K562 (cell line): ENCODE measurements at regions not wholly inside any gene's neighbourhood (a gene's known extent, or its start where the extent isn't known, plus 50 kb on each side); places are given as distances from the start of the nearest gene placed in this dataset.

Source experiments
- ATAC-seq: fragments of 200-7000 bp; cut with Tn5 transposase; 3 replicates; pipeline ENCODE4 v1.9.1; 2020; ENCODE audit warnings: moderate library complexity
- BruUV-seq: library from RNA; stranded (reverse); fragments of 400-500 nt; replicated peaks from 2 replicates; lab custom pipeline; 2021; lab: Mats Ljungman, UMichigan
- CTCF ChIA-PET: fragments of 300-600 bp; formaldehyde crosslinking; extraction: SDS; loops from one replicate; lab custom pipeline; 2021; ENCODE audit warnings: low intra/inter-chr PET ratio; lab: Yijun Ruan, JAX
- POLR2A ChIA-PET: fragments of 300-600, 350-650 bp; sonication (Branson Sonifier 250); formaldehyde crosslinking; extraction: SDS; loops from one replicate; lab custom pipeline; 2021; ENCODE audit warnings: antibody characterized with exemption, inconsistent platforms; lab: Yijun Ruan, JAX
- DNase-seq, 4 experiments: peaks; one replicate each; pipeline versions ENCODE4 v3.0.0 to v3.0.0-alpha.2; 2011 to 2018; ENCODE audit warnings: low spot score in 3 of 4, mixed read lengths in 3 of 4; ENCODE audit errors: extremely low read depth in 1 of 4
- FAIRE-seq: peaks from 2 replicates; lab custom pipeline; 2011; peaks lifted over from hg19 to GRCh38; lab: Jason Lieb, UNC
- H2AFZ ChIP-seq: 2 replicates; pipeline ENCODE4 v1.6.0; 2011; ENCODE audit warnings: low read depth, low read length, control low read depth, inconsistent platforms
- H3K27ac ChIP-seq: fragments of 200-600 bp; 3 replicates; pipeline ENCODE4 v1.8.0; 2011; ENCODE audit warnings: low read depth, mild to moderate bottlenecking, control low read depth, inconsistent platforms, low read length, moderate library complexity, mixed read lengths; ENCODE audit errors: extremely low read depth
- H3K27me3 ChIP-seq, 2 experiments: fragments of 300-600 bp in 1 of 2; 2 replicates in 1 of 2; 3 replicates in 1 of 2; pipeline versions ENCODE4 v1.6.0 to v1.8.0; 2011; ENCODE audit warnings: inconsistent platforms in 2 of 2, low read length in 2 of 2, mild to moderate bottlenecking in 1 of 2, mixed read lengths in 1 of 2, moderate library complexity in 1 of 2; ENCODE audit not compliant: control insufficient read depth in 2 of 2, insufficient read depth in 2 of 2
- H3K36me3 ChIP-seq: fragments of 300-600 bp; 3 replicates; pipeline ENCODE4 v1.8.0; 2011; ENCODE audit warnings: mild to moderate bottlenecking, low read length, inconsistent platforms; ENCODE audit not compliant: control insufficient read depth, insufficient read depth
- H3K4me1 ChIP-seq, 2 experiments: fragments of 200-600 bp in 1 of 2; replicated peaks in 1 of 2; 2 replicates in 1 of 2; 3 replicates in 1 of 2; pipeline versions ENCODE4 v1.5.1 to v1.8.0; 2011; ENCODE audit warnings: inconsistent platforms in 2 of 2, low read length in 2 of 2, mild to moderate bottlenecking in 1 of 2, mixed read lengths in 1 of 2, moderate library complexity in 1 of 2; ENCODE audit not compliant: control insufficient read depth in 2 of 2, insufficient read depth in 2 of 2
- H3K4me2 ChIP-seq: 2 replicates; pipeline ENCODE4 v1.6.1; 2011; ENCODE audit warnings: low read length, control low read depth, inconsistent platforms, mixed read lengths; ENCODE audit not compliant: insufficient read depth
- H3K4me3 ChIP-seq: fragments of 200-600 bp; sonication (generic), shearing (Covaris generic); 2 replicates; pipeline ENCODE4 v1.5.1; 2016; ENCODE audit warnings: control low read depth, inconsistent platforms
- H3K79me2 ChIP-seq: fragments of 200-600 bp; 3 replicates; pipeline ENCODE4 v1.8.0; 2011; ENCODE audit warnings: low read length, inconsistent platforms; ENCODE audit not compliant: control insufficient read depth, insufficient read depth
- H3K9ac ChIP-seq, 2 experiments: 2 replicates each; pipeline versions ENCODE4 v1.6.0 to v1.6.1; 2011; ENCODE audit warnings: low read depth in 2 of 2, low read length in 2 of 2, control low read depth in 1 of 2, inconsistent platforms in 1 of 2, mild to moderate bottlenecking in 1 of 2, mixed read lengths in 1 of 2; ENCODE audit not compliant: insufficient read depth in 1 of 2
- H3K9me1 ChIP-seq: one replicate; pipeline ENCODE4 v1.6.0; 2011; ENCODE audit warnings: inconsistent platforms, mild to moderate bottlenecking, low read length, moderate library complexity; ENCODE audit not compliant: control insufficient read depth, insufficient read depth
- H3K9me3 ChIP-seq: replicated peaks from 2 replicates; pipeline ENCODE4 v1.5.1; 2011; ENCODE audit warnings: low read depth, low read length, inconsistent platforms; ENCODE audit not compliant: control insufficient read depth, insufficient read depth
- H4K20me1 ChIP-seq: replicated peaks from 2 replicates; pipeline ENCODE4 v1.6.1; 2011; ENCODE audit warnings: low read length, inconsistent platforms, mixed read lengths; ENCODE audit not compliant: control insufficient read depth, insufficient read depth
- ARHGAP35 ChIP-seq: fragments of 450-650 bp; IDR thresholded peaks from 2 replicates; pipeline ENCODE4 v1.6.1; 2018; ENCODE audit not compliant: partially characterized antibody
- CEBPG ChIP-seq, 3 experiments: fragments of 200-800 bp in 1 of 3; sonication (Bioruptor generic) in 1 of 3; sonication (generic) in 1 of 3; formaldehyde crosslinking in 1 of 3; IDR thresholded peaks in 2 of 3; conservative IDR thresholded peaks in 1 of 3; 2 replicates each; pipeline versions ENCODE4 v1.6.1 to v1.8.0; 2016 to 2022; ENCODE audit warnings: missing compliant biosample characterization in 2 of 3, missing genetic modification characterization in 2 of 3, mild to moderate bottlenecking in 1 of 3, missing genetic modification reagents in 1 of 3
- GATA2 ChIP-seq: sonication (generic); formaldehyde crosslinking; IDR thresholded peaks from 2 replicates; pipeline ENCODE4 v1.4.0; 2020; ENCODE audit warnings: mild to moderate bottlenecking, missing genetic modification reagents
- HDAC6 ChIP-seq: IDR thresholded peaks from 2 replicates; pipeline ENCODE4 v1.6.1; 2012; ENCODE audit warnings: low read depth, mild to moderate bottlenecking, control low read depth, inconsistent platforms, low read length, moderate library complexity
- PYGO2 ChIP-seq: fragments of 450-650 bp; IDR thresholded peaks from 2 replicates; pipeline ENCODE4 v1.6.1; 2016; ENCODE audit warnings: mild to moderate bottlenecking, missing genetic modification characterization, moderate library complexity, missing compliant biosample characterization
- RAD21 ChIP-seq, 2 experiments: fragments of 250-450 bp in 1 of 2; fragments of 450-650 bp in 1 of 2; sonication (Bioruptor Pico) in 1 of 2; formaldehyde crosslinking in 1 of 2; IDR thresholded peaks in 1 of 2; conservative IDR thresholded peaks in 1 of 2; 2 replicates each; pipeline versions ENCODE4 v1.4.0 to v1.8.0; 2020 to 2022; ENCODE audit warnings: mild to moderate bottlenecking in 2 of 2, moderate library complexity in 1 of 2
- THRAP3 ChIP-seq: fragments of 450-650 bp; IDR thresholded peaks from 2 replicates; pipeline ENCODE4 v1.6.1; 2016; ENCODE audit warnings: mild to moderate bottlenecking, inconsistent platforms, borderline replicate concordance
- WHSC1 ChIP-seq: IDR thresholded peaks from one replicate; pipeline ENCODE4 v1.6.1; 2012; ENCODE audit warnings: low read length, control low read depth, inconsistent platforms
- ZEB2 ChIP-seq: fragments of 450-650 bp; IDR thresholded peaks from 2 replicates; pipeline ENCODE4 v1.6.1; 2016
- WGBS: fragments of 100-300 bp; shearing (Covaris generic); methylation state at CpG from one replicate; pipeline ENCODE4 v1.1.6; 2016; ENCODE audit warnings: low coverage, mixed read lengths; ENCODE audit not compliant: insufficient coverage; ENCODE audit errors: missing lambda C conversion rate; 5-methylcytosine and 5-hydroxymethylcytosine counted together
- in situ Hi-C: fragments of 300-500 bp; cut with MboI; formaldehyde crosslinking; loops from 4 replicates; pipeline ENCODE4 v1.15.0; 2018; ENCODE audit warnings: inconsistent platforms, mixed read lengths
- intact Hi-C: fragments of 100-400 bp; cut with micrococcal nuclease; formaldehyde crosslinking; loops from 2 replicates; pipeline ENCODE4 v1.14.2; 2022
- TF ChIP-seq, protein P1 (sequence below): sonication (generic); formaldehyde crosslinking; IDR thresholded peaks from 2 replicates; pipeline ENCODE4 v1.8.0; 2022; ENCODE audit warnings: missing genetic modification reagents, mild to moderate bottlenecking, borderline replicate concordance
- TF ChIP-seq, protein P2 (sequence below): sonication (generic); formaldehyde crosslinking; IDR thresholded peaks from 2 replicates; pipeline ENCODE4 v1.8.1; 2023; ENCODE audit warnings: mild to moderate bottlenecking, missing genetic modification reagents
- TF ChIP-seq, protein P3 (sequence below), 3 experiments: IDR thresholded peaks in 2 of 3; conservative IDR thresholded peaks in 1 of 3; 2 replicates each; pipeline ENCODE4 v1.5.1; 2011 to 2012; ENCODE audit warnings: low read length in 3 of 3, mild to moderate bottlenecking in 3 of 3, control low read depth in 2 of 3, improper control_type of control experiment in 1 of 3, inconsistent platforms in 1 of 3, low read depth in 1 of 3, mixed read lengths in 1 of 3, moderate library complexity in 1 of 3; ENCODE audit not compliant: insufficient read depth in 2 of 3
- TF ChIP-seq, protein P4 (sequence below), 2 experiments: fragments of 200-800 bp in 1 of 2; sonication (Bioruptor generic) in 1 of 2; sonication (generic) in 1 of 2; formaldehyde crosslinking in 1 of 2; IDR thresholded peaks in 1 of 2; conservative IDR thresholded peaks in 1 of 2; 2 replicates each; pipeline versions ENCODE4 v1.5.0 to v1.6.1; 2016 to 2020; ENCODE audit warnings: missing compliant biosample characterization in 1 of 2, missing genetic modification characterization in 1 of 2, missing genetic modification reagents in 1 of 2

DNA sequence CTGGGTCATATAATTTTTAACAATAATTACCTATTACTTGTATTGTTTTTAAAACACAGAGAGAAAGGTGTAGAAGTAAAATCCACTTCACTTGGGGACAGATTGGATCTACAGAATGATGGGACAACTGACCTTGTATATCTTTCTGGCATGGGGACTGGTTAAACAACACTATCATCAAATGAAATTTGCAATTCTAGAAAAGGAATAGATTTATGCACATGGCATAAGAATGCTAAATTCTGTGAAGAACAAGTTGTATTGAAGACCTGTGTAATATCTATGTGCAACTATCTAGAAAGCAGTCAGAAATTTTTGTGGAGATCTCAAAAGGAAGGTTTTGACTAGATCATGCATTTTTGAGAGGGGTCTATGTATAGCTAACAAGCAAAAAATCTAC lies 106.3 kb upstream of the BMP5 start (continued):
- TF ChIP-seq ZEB2: no peak
- TF ChIP-seq, protein P1, sequence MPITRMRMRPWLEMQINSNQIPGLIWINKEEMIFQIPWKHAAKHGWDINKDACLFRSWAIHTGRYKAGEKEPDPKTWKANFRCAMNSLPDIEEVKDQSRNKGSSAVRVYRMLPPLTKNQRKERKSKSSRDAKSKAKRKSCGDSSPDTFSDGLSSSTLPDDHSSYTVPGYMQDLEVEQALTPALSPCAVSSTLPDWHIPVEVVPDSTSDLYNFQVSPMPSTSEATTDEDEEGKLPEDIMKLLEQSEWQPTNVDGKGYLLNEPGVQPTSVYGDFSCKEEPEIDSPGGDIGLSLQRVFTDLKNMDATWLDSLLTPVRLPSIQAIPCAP (CRISPR knock-in tag): no peak
- no peak for TF ChIP-seq ARHGAP35
- TF ChIP-seq PYGO2 (tag): no peak
- no peak for TF ChIP-seq CEBPG (CRISPR knock-in tag; IDR thresholded peaks at IDR 0.05)
- TF ChIP-seq CEBPG (tag; conservative IDR thresholded peaks at IDR 0.05 in 1 of 2, IDR thresholded peaks at IDR 0.05 in 1 of 2): no peak

DNA sequence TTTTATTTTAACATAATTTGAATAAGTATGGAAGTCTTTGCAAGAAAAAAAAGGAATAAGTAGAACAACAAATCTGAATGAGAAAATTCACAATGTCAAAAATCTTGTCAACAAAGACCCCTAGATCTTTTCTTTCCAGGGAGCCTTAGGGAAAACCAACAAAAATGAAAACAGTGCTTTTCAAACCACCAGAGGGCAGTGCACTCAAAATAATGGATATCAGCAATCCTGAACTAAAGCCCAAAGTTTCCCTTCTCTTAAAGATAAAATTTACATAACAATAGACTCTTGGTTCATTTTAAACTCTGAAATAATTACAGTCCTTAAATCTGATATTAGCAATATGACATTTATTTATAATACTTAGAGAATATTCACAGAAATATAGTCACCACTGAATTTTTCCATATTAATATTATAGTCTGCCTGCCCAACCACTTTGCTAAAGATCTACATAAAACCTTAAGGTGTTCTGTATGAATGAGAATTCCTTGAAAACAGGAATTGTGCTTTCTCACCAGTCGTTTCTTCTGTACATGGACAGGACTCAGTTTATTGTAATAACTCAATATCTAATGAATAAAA lies 105.3 kb upstream of the BMP5 start:
- DNase-seq (no peak), ATAC-seq (no peak), FAIRE-seq (no peak)
- Histone ChIP-seq H4K20me1 (no peaks in the 10 kb centered on the region), H3K9me1 (no peaks in the 10 kb centered on the region), H3K79me2 (no peaks in the 10 kb centered on the region), H3K4me3 (no peak overlapping the region), H3K27ac (no peak overlapping the region), H3K4me1 (no peaks in the 10 kb centered on the region), H3K27me3 (no peaks in the 10 kb centered on the region), H3K4me2 (no peak overlapping the region), H3K9ac (no peak overlapping the region), H3K9me3 (no peaks in the 10 kb centered on the region), H3K36me3 (no peaks in the 10 kb centered on the region), H2AFZ (no peak overlapping the region)
- ChIA-PET CTCF (no interaction called here), POLR2A (no interaction called here)
- no CpG with 5 or more reads among the region's 1 CpG for WGBS
- no TSS peak for BruUV-seq
- intact Hi-C loops: no loop called here
- in situ Hi-C loops: no loop called here
- TF ChIP-seq HDAC6: no peak
- TF ChIP-seq WHSC1: no peak
- TF ChIP-seq, protein P2, sequence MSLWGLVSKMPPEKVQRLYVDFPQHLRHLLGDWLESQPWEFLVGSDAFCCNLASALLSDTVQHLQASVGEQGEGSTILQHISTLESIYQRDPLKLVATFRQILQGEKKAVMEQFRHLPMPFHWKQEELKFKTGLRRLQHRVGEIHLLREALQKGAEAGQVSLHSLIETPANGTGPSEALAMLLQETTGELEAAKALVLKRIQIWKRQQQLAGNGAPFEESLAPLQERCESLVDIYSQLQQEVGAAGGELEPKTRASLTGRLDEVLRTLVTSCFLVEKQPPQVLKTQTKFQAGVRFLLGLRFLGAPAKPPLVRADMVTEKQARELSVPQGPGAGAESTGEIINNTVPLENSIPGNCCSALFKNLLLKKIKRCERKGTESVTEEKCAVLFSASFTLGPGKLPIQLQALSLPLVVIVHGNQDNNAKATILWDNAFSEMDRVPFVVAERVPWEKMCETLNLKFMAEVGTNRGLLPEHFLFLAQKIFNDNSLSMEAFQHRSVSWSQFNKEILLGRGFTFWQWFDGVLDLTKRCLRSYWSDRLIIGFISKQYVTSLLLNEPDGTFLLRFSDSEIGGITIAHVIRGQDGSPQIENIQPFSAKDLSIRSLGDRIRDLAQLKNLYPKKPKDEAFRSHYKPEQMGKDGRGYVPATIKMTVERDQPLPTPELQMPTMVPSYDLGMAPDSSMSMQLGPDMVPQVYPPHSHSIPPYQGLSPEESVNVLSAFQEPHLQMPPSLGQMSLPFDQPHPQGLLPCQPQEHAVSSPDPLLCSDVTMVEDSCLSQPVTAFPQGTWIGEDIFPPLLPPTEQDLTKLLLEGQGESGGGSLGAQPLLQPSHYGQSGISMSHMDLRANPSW (CRISPR knock-in tag): no peak
- TF ChIP-seq, protein P3, sequence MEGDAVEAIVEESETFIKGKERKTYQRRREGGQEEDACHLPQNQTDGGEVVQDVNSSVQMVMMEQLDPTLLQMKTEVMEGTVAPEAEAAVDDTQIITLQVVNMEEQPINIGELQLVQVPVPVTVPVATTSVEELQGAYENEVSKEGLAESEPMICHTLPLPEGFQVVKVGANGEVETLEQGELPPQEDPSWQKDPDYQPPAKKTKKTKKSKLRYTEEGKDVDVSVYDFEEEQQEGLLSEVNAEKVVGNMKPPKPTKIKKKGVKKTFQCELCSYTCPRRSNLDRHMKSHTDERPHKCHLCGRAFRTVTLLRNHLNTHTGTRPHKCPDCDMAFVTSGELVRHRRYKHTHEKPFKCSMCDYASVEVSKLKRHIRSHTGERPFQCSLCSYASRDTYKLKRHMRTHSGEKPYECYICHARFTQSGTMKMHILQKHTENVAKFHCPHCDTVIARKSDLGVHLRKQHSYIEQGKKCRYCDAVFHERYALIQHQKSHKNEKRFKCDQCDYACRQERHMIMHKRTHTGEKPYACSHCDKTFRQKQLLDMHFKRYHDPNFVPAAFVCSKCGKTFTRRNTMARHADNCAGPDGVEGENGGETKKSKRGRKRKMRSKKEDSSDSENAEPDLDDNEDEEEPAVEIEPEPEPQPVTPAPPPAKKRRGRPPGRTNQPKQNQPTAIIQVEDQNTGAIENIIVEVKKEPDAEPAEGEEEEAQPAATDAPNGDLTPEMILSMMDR (IDR thresholded peaks at IDR 0.05 in 2 of 3, conservative IDR thresholded peaks at IDR 0.05 in 1 of 3; ENCODE audit: insufficient read depth in 2 of 3, low read depth in 1 of 3, low read length in 3 of 3): peak in 1 of 3 experiments; percentile 20; a peak in 2 of 6 replicates
- TF ChIP-seq, protein P4, sequence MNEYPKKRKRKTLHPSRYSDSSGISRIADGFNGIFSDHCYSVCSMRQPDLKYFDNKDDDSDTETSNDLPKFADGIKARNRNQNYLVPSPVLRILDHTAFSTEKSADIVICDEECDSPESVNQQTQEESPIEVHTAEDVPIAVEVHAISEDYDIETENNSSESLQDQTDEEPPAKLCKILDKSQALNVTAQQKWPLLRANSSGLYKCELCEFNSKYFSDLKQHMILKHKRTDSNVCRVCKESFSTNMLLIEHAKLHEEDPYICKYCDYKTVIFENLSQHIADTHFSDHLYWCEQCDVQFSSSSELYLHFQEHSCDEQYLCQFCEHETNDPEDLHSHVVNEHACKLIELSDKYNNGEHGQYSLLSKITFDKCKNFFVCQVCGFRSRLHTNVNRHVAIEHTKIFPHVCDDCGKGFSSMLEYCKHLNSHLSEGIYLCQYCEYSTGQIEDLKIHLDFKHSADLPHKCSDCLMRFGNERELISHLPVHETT (CRISPR knock-in tag; conservative IDR thresholded peaks at IDR 0.05 in 1 of 2, IDR thresholded peaks at IDR 0.05 in 1 of 2): no peak
- peak; percentile 23 to 38 for TF ChIP-seq RAD21 (CRISPR knock-in tag; conservative IDR thresholded peaks at IDR 0.05 in 1 of 2, IDR thresholded peaks at IDR 0.05 in 1 of 2)
- no peak for TF ChIP-seq GATA2 (CRISPR knock-in tag)
- TF ChIP-seq THRAP3: no peak
